SK-MEL-5 (cell line): ENCODE measurements at regions not wholly inside any gene's neighbourhood (a gene's known extent, or its start where the extent isn't known, plus 50 kb on each side); places are given as distances from the start of the nearest gene placed in this dataset.

Experiments
- DNase-seq: peaks from one replicate; pipeline ENCODE4 v3.0.0-alpha.2; 2016; ENCODE audit warnings: low read depth, low spot score
- in situ Hi-C: cut with HindIII; loops from 2 replicates; pipeline ENCODE4 v1.10.0; 2016; ENCODE audit warnings: low sequenced_read_pairs, high pct_unique_total_duplicates, low pct_unique_long_range_greater_than_20kb

DNA sequence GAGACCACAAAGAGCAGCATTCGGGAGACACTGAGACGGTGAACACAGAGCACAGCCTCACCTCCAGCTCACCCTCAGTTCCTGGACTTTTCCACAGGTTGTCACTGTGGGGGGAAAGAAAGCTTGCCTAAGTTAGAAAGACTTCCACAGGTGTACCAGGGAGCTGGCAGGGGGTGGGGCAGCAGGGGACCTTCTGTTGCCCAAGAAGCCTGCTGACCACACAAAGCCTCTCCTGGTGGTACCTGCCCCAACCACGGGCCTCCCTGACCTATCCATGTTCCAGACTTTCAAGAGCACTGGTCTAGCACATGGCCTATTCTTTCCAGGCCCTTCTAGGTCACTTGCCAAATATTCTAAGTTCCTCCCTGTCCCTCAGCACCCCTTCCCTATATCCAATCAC, 550.8 kb downstream of the BNC2 start:
- in situ Hi-C loops, result no loop called here
- no peak for DNase-seq

DNA sequence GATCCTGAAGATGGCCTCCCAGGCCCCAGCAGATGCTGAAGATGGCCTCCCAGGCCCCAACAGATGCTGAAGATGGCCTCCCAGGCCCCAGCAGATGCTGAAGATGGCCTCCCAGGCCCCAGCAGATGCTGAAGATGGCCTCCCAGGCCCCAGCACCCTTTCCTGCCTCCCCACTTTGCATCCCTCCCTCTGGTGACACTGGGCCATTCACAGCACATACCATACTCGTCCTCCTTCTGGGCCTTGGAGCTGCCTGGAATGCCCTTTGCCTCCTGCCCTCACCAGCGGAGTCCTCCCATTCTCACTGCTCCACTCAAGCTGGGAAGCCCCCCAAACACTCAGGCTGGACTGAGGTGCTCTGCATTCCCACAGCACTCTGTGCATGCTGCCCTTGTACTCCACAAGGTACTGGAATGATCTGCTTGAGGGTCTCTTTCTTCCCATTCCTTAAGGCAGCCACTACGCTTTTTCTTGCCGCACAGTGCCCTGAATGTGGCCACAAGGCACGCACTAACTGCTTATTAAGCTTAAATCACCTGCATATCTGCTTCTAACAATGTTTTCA, 550.0 kb downstream of the BNC2 start:
- in situ Hi-C loops, result no loop called here
- no peak for DNase-seq

DNA sequence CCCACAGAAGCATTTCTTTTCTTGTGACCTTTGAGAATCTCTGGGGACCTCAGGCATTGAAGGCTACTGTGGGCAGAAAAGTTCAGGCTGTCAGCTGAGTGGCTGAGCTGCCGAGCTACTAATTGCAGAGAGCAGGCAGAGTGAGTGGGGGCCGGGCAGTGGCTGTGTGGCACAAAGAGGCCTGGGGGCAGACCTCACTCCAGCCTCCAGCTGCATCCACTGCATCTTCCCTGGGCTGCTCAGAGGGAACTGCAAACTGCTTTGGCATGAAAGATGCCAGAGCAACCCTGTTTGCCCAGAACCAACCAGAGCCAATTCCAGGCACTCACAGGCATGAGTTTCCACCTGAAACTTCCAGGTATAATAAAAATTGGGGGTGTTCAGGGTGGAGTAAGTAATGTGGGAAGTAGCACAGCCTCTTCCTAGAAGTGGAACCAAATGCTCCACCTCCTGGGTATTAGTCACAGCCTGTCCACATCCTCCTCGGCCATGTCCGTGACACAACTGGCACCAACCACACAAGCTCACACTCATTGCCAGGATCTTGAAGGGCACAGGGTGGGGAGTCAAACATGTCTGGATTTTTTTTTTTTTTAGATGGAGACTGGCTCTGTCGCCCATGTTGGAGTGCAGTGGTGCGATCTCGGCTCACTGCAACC, 548.9 kb downstream of the BNC2 start:
- in situ Hi-C loops, result no loop called here
- peak; percentile 95 for DNase-seq

DNA sequence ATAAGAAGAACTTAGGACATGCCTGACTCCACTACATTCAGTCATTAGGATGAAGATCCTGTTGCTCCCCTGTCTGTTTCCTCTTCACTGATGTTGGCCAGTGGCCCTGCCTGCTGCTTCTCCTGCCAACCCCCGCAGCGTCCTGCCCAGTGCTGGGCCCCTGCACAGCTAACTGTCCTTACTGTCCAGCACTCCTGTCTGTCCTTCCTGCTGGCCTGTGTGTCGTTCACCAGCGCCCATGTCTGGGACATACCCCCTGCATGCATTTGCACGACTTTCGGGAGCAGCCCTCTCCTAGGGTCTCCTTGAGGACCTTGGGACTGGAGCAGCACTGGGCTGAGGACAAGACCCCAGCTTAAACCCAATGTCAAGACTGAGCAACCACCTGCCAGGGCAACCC, 547.6 kb downstream of the BNC2 start:
- in situ Hi-C loops, result no loop called here
- DNase-seq, result no peak

DNA sequence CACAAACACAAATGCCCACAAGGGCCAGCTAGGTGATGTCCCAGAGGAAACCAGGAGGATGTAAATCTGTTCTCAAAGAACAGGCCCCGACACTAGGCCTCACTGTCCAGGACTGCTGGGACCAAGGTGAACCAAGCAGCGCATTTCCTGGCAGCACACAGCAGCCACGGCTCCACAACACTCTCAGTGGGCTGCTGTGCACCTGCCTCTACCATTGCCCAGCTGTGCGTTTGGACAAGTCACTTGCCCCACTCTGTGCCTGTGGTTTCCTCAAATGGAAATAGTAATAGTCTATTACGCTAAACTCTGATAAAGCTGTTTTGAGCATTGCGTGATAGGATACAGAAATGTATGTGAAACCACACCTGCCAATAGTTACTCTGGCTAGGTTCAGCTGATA, 544.5 kb downstream of the BNC2 start:
- no peak for DNase-seq
- in situ Hi-C loops, result no loop called here

DNA sequence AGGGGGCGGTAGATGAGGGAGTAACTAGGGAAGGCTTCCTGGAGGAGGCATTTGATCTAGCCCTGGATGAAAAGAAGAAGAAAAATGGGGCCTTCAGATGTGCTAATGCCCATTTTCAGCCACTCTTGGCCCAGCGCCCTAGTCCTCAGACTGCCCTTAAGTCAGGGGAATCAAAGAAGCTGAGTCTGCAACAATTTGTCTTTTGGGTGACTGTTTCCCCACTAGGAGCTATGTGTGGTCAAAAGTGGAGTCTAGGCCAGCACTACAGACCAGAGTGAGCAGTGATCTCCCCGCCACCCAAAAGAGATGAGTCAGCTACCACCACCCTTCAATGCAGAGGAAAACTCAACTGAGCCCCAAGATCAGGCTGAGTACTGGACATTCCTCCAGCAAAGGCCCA, 542.1 kb downstream of the BNC2 start:
- in situ Hi-C loops, result no loop called here
- no peak for DNase-seq

DNA sequence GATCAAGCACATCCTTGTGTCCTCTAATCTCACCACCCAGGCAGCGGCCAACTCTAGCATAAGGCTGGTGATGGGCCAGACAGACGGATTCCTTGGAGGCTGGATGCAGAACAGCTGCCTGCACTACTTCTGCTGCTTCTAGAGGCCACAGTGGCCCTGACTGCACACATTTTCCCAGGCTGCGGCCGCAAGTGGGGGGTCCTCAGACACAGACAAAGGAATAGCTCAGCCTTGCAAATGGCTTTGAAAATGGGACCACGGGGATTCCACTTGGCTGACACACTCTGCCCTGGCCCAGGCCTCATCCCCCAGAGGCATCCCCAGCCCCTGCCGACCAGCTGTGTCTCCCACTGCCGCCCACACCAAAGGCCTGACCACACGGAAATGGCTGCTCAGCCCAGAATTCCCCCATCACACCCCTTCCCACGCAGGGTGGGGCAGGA, 540.8 kb downstream of the BNC2 start:
- no peak for DNase-seq
- in situ Hi-C loops, result no loop called here

DNA sequence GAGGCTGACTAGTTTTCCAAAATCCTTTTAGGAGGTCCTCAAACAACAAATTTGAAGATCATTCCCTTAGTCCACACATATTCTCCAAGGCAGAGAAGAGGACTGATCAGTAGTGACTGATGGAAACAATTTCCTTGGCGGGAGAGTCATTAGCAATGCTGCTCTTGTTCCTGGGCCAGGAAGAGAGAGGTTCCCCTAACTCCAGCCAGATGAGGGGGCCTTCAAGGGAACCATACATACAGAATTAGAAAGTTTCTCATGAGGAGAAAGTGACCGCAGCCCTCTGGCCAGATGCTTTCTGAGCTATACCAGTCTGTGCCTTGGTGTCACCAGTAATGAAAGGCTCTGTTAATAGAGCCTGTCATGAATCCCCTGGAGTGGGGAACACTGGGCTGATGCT, 539.4 kb downstream of the BNC2 start:
- DNase-seq, result no peak
- in situ Hi-C loops, result no loop called here

DNA sequence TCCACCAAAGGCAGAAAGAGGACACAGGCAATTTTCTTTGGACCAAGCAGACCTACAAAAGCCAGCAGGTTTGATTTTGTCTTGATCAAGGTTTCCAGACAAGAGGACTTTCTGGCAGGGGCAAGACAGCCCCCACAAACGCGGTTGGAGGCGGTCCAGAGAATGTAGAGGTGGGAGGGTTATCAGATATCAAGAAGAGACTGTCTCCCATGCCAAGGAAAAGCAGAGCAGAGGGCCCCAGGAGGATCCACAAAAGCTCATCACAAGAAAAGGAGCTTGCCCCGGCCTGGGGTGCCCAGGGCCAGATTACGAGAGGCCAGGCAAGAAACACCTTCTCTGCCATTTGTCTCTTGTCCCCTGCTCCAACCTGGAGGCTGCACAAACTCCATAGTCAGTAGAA, 538.9 kb downstream of the BNC2 start:
- in situ Hi-C loops, result no loop called here
- DNase-seq, result no peak

DNA sequence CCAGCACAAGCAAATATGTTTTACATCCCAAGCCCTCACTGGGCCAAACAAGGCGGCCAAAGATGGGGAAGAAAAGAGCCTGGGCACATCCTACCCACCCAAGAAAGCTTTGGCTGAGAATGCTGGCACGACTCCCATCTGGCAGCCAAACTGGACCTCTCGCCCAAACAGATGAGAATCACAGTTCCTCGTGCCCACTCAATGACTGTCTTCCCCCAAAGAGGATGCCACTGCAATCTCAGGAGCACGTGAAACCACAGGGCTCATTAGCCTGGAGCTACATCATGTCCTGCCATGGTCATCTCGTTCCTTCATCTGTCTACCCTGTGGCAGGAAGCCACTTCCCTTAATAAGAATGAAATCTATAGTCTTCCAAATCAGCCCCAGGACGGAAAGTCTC, 536.8 kb downstream of the BNC2 start:
- in situ Hi-C loops, result no loop called here
- peak; percentile 61 for DNase-seq

DNA sequence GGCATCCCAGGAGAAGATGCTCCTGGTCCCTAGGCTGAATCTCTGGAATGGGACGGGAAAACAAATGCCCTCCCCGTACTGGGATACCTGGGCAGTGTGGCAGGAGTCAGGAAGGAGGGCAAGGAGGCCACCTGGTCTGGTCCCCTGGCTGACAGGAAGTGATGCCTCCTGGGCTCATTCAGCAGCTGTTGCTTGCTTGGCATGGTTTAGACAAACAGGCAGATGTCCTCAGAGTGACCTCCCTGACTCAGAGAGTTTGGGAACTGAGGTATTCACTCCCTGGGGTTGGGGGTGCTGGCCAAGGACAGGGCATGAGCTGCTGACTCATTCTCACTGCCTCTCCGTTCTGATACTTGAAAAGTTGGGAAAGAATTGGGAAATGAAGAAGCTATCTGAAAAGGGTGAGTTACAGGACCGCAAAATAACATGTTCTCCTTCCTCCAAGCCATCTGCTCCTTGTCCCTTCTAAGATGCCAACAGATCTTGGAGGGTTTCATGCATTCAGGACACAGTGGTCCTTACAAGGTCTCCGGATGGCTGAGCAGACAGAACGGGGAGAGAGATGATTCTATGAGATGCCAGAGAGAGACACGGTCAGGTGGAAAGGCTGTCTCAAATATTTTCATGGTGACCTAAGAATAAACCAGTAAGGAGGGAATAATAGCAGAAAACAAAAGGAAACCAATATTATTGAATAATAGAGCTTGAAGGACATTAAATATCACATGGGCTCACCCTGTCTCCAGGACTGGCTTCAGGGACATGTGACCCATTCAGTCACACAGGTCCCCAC, 534.5 kb downstream of the BNC2 start:
- in situ Hi-C loops, result no loop called here
- DNase-seq, result no peak

DNA sequence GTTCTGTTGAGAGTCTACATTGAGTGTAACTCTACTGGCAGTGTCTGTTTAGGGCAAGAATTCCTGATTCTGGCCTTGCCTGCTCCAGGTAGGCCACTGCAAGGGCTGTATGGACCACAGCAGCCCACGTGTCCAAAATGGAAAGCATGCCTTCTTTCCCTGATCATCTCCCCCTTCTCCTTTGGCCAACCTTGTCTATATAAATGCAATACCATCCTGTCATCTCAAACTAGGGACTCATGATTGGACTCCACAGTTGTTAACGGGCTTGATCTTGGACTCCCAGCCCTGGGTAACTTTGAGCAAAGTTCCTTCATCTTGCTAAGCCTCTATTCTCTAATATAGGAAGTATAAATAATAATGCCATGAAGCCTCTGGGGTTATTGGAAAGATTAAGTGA, 533.6 kb downstream of the BNC2 start:
- DNase-seq, result no peak
- in situ Hi-C loops, result no loop called here

DNA sequence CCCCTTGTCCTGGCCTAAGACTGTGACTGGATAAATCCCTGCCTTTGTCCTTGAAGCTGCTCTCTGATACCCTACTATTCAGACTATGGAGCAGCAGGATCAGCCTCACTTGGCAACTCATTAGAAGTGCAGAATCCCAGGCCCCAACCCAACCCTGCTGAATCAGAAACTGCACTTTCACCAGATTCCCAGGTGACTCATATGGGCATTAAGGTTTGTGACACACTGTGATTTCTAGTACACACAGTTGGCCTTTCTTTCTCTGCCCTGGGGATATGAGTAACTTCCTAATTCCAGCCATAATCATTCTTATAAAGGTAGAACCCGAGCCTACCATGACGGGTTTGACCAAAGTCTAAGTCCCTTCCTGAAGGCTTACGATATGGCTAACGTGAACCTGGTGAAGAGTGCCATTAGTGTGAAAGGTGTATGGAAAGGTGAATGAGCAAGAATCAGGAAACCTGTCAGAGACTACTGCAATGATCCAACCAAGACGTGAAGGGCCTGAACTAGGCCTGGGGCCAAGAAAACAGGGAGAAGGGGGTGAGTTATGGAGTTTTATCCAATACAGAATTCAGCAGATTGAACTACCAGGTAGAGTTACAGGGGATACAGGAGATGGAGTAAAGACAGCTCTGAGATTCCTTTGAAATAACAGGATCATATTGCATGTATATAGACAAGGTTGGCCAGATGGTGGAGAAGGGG, 533.0 kb downstream of the BNC2 start:
- peak; percentile 8 for DNase-seq
- in situ Hi-C loops, result no loop called here

DNA sequence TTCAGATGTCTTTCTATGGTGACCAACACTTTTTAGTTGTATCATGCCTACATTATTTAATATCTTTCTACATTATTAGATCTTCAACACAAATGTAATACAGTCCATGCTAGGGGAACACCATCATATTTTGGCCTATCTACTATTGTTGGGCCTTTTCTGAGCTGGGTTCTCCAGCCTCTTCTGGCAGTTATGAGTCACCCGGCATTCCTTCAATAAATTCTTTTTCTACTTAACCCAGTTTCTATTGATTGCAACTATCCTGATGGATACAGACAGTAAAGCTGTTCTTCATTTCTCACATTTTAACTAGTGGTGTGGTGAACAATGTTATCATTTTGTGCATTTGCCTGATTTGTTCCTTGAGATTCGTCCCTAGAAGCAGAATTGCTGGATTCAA, 529.3 kb downstream of the BNC2 start:
- DNase-seq, result no peak
- in situ Hi-C loops, result no loop called here

DNA sequence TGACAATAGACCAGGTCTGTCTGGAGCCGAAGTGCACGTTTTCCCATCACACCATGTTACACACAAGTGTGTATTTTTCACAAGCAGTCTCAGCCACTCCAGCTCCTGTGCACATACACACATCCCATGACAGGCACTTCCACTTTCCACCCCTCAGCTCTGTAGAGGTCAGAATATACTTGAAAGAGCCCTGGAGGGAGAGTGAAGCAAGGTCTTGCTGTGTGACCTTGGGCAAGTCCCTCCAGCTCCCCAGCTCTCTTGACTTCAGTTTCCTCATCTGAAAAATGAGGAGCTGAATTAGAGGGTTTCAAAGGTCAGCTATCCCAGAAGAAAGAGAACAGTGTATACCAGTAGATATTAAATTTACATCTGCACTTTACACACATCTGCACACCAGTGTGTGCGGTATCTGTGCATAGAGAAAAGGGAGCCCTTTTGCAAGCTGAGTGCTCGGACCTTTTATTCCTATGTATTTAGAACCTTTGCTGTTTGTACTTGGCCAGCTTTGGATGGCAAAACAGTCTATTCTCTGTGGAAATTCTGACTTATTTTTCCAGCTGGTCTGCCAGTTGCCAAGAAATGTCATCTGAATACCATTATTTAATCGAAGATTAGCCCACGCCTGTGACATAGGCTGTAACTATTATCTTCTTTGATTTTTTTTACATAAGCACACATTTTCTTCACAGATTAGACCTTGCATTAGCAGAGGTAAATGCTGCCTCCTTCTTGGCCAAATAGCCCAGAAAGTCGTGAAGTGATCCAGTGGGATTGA, 528.0 kb downstream of the BNC2 start:
- in situ Hi-C loops, result no loop called here
- no peak for DNase-seq

DNA sequence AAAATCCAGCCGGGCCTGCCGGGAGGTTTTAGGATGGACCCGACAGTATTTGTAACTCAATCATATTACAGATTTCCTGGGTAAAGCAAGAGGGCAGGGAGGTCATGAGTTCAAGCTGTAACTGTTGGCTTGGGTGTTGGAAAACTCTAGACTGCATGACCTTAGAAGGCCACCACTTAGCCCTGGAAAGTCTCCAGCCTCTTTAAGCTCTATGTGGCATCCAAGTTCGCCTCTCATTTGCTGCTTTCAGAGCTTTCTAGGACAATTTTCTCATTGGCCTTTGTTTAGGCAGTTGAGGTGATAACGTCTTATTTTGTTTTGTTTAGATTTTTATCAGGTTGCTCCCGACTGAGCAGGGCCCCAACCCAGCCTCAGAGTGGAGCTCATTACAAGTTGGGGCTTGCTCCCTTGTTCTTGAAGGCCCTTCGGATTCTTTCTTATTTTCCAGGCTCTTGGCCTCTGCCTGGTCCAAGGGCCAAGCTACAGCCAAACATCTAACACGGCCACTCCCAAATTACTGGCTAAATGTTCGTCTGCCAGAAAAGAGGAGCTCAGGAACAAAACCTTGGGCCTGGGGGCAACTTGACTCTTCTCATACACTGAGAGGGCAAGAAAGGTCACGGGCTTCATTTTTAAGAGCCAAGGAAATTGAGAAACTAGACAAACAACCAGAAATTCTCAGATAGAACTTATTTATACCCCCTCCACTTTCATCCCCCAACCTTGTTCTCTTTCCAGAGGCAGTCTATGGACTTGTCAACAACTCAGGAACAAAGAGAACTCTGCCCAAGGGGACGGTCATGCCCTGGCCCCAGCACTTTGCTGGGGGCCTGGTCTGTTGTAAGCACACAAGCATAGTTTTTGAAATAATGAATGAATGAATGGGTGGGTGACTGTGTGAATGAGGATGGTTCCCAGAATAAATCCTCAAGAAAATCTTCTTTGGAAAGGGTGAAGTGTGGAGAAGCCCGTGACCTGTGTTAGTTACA, 526.9 kb downstream of the BNC2 start:
- in situ Hi-C loops, result no loop called here
- DNase-seq, result no peak

DNA sequence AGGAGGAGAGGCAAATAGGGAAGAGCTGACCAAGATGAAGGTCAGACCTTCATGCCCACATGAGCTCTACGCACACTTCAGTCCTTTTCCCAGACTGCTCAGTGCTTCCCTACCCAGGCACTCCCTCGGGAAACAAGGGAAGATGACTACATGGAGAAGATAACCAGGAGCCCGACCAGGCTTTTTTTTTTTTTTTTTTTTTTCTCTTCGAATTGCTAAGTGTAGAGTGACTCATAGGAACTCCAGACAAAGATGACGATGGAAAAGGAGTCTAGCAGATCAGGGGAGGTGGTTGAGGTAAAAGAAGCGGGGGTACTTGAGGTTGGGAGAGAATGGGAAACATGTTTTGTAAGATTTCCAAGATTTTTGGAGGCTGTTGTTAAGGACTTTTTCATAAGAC, 526.1 kb downstream of the BNC2 start:
- DNase-seq, result no peak
- in situ Hi-C loops, result no loop called here
